Calu3 (cell line): ENCODE measurements at regions not wholly inside any gene's neighbourhood (a gene's known extent, or its start where the extent isn't known, plus 50 kb on each side); places are given as distances from the start of the nearest gene placed in this dataset.

Source experiments
- BruUV-seq: library from RNA; stranded (reverse); fragments of 400-500 nt; replicated peaks from 2 replicates; lab custom pipeline; 2021; lab: Mats Ljungman, UMichigan
- CTCF ChIA-PET: fragments of 300-600 bp; sonication (Branson Sonifier 250); formaldehyde crosslinking; loops from one replicate; lab custom pipeline; 2022; ENCODE audit warnings: antibody characterized with exemption; lab: Charles Lee
- DNase-seq: peaks from one replicate; pipeline ENCODE4 v3.0.0; 2022
- H3K27ac Mint-ChIP-seq: one replicate; pipeline ENCODE4 v1.8.0; 2022; ENCODE audit warnings: mixed read lengths; ENCODE audit not compliant: unreplicated experiment
- H3K27me3 Mint-ChIP-seq: one replicate; pipeline ENCODE4 v1.8.0; 2022; ENCODE audit warnings: mixed read lengths; ENCODE audit not compliant: unreplicated experiment
- H3K36me3 Mint-ChIP-seq: one replicate; pipeline ENCODE4 v1.8.0; 2022; ENCODE audit warnings: mild to moderate bottlenecking, moderate library complexity, mixed read lengths; ENCODE audit not compliant: insufficient read depth, unreplicated experiment
- H3K4me1 Mint-ChIP-seq: one replicate; pipeline ENCODE4 v1.8.0; 2022; ENCODE audit warnings: mild to moderate bottlenecking, low read depth, mixed read lengths; ENCODE audit not compliant: unreplicated experiment
- H3K4me3 Mint-ChIP-seq: one replicate; pipeline ENCODE4 v1.8.0; 2022; ENCODE audit warnings: mild to moderate bottlenecking, low read depth, moderate library complexity, mixed read lengths; ENCODE audit not compliant: unreplicated experiment
- H3K9me3 Mint-ChIP-seq: one replicate; pipeline ENCODE4 v1.8.0; 2022; ENCODE audit warnings: low read depth, mixed read lengths; ENCODE audit not compliant: unreplicated experiment
- CTCF ChIP-seq: fragments of 200-600 bp; IDR thresholded peaks from one replicate; pipeline ENCODE4 v1.8.0; 2022; ENCODE audit warnings: antibody characterized with exemption; ENCODE audit not compliant: unreplicated experiment
- intact Hi-C: fragments of 100-400 bp; cut with micrococcal nuclease; formaldehyde crosslinking; loops from one replicate; pipeline ENCODE4 v1.10.0; 2022; ENCODE audit not compliant: unreplicated experiment

- no peaks in the 10 kb centered on the region for H3K27me3 Mint-ChIP-seq
- H3K4me1 Mint-ChIP-seq: no peaks in the 10 kb centered on the region
- no peaks in the 10 kb centered on the region for H3K36me3 Mint-ChIP-seq
- TF ChIP-seq CTCF: no peak
- H3K4me3 Mint-ChIP-seq: no peak overlapping the region
- no peak overlapping the region for H3K27ac Mint-ChIP-seq
- no peak for DNase-seq
- CTCF ChIA-PET: interaction anchor here (1.1 kb wide), 1 partner anchor 12 kb away, joined by 3 read pairs; no protein-coding TSS in a partner anchor
- peaks cover 2% of the 10 kb centered on the region for H3K9me3 Mint-ChIP-seq
- intact Hi-C loops: no loop called here
- no TSS peak for BruUV-seq
These were observed 1091.3 kb upstream of the TENM3 start for GRCh38 chr4:181151856-181152255.

DNA sequence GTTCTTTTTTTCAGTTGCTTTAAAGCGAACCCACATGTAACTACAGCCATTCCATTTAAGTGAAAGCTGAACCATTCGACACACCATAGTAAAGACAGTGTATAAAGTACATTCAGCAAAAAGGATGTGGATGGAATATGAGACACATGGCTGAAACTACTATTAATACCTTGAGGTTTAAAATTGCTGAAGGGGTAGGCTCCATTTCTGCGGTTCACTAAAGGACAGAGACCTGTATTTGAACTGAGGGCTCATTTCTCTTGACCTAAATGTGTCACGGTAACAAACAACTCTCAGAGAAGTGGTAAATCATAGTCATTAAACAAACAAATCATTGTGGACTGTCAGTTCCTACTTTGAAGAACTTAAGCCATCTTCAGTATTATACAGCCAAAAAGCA is 1085.6 kb upstream of the TENM3 start:
- BruUV-seq: no TSS peak
- CTCF ChIA-PET: interaction anchor here (0.7 kb wide), 1 partner anchor 331 kb away, joined by 3 read pairs; no protein-coding TSS in a partner anchor
- no peaks in the 10 kb centered on the region for H3K27me3 Mint-ChIP-seq
- DNase-seq: no peak
- no peak for TF ChIP-seq CTCF
- H3K36me3 Mint-ChIP-seq: no peaks in the 10 kb centered on the region
- no peak overlapping the region for H3K4me3 Mint-ChIP-seq
- intact Hi-C loops: no loop called here
- H3K4me1 Mint-ChIP-seq: peaks cover 9% of the 10 kb centered on the region
- H3K9me3 Mint-ChIP-seq: peaks cover 3% of the 10 kb centered on the region
- no peak overlapping the region for H3K27ac Mint-ChIP-seq

GRCh38 chr4:181158971-181159370 is 1084.2 kb upstream of the TENM3 start:
- TF ChIP-seq CTCF: no peak
- CTCF ChIA-PET: no interaction called here
- no TSS peak for BruUV-seq
- peaks cover 3% of the 10 kb centered on the region for H3K9me3 Mint-ChIP-seq
- H3K36me3 Mint-ChIP-seq: no peaks in the 10 kb centered on the region
- H3K27me3 Mint-ChIP-seq: no peaks in the 10 kb centered on the region
- H3K27ac Mint-ChIP-seq: no peak overlapping the region
- H3K4me3 Mint-ChIP-seq: no peak overlapping the region
- intact Hi-C loops: no loop called here
- no peak for DNase-seq
- H3K4me1 Mint-ChIP-seq: peaks cover 9% of the 10 kb centered on the region

DNA sequence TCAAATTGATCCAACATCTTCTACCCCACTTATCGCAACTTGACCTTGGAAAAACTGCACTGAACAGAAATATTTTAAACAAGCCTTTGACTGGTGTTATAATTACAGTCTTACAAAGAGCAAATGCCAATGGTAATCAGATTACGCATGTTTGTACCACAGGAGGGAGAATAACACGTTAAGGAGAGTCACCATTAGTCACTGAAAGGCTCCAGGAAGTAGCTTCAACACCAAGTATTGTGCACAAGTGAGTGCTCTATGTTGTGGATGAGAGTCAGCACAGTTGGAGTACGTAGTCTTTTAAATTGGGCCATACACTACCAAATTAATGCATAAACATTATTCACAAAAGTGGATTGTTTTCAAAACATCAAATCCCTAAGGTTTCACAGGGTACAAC is 1081.5 kb upstream of the TENM3 start:
- no peak for DNase-seq
- Mint-ChIP-seq H3K9me3 (peaks cover 3% of the 10 kb centered on the region), H3K27ac (no peak overlapping the region), H3K4me3 (no peak overlapping the region), H3K36me3 (no peaks in the 10 kb centered on the region), H3K27me3 (no peaks in the 10 kb centered on the region), H3K4me1 (peaks cover 9% of the 10 kb centered on the region)
- intact Hi-C loops: no loop called here
- TF ChIP-seq CTCF: no peak
- BruUV-seq: no TSS peak
- CTCF ChIA-PET: no interaction called here
